WTC11 (cell line): ENCODE measurements at regions not wholly inside any gene's neighbourhood (a gene's known extent, or its start where the extent isn't known, plus 50 kb on each side); places are given as distances from the start of the nearest gene placed in this dataset.
A peak's percentile ranks its signal among the peaks of the same experiment; 100 is the strongest.

Source experiments
- ATAC-seq: fragments of 200-7000 bp; cut with Tn5 transposase; 2 replicates; pipeline ENCODE4 v1.10.0; 2021; ENCODE audit warnings: mild to moderate bottlenecking, moderate library complexity
- CTCF ChIA-PET: fragments of 300-600 bp; sonication (Branson Sonifier 250); formaldehyde crosslinking; loops from one replicate; lab custom pipeline; 2021; ENCODE audit warnings: antibody characterized with exemption; lab: Charles Lee
- POLR2A ChIA-PET: fragments of 350-600 bp; sonication (Branson Sonifier 250); formaldehyde crosslinking; loops from one replicate; lab custom pipeline; 2021; ENCODE audit warnings: antibody characterized with exemption; lab: Charles Lee
- DNase-seq: peaks from one replicate; pipeline ENCODE4 v3.0.0; 2021; ENCODE audit warnings: low spot score
- H3K27ac Mint-ChIP-seq: 2 replicates; pipeline ENCODE4 v1.8.0; 2021; ENCODE audit warnings: mixed read lengths
- H3K27me3 Mint-ChIP-seq: 2 replicates; pipeline ENCODE4 v1.8.0; 2021; ENCODE audit warnings: low read depth, mild to moderate bottlenecking, moderate library complexity, mixed read lengths
- H3K36me3 Mint-ChIP-seq: 2 replicates; pipeline ENCODE4 v1.8.0; 2021; ENCODE audit warnings: mixed read lengths
- H3K4me1 Mint-ChIP-seq: 2 replicates; pipeline ENCODE4 v1.8.0; 2022; ENCODE audit warnings: mixed read lengths
- H3K4me3 Mint-ChIP-seq: 2 replicates; pipeline ENCODE4 v1.8.0; 2021; ENCODE audit warnings: mild to moderate bottlenecking, moderate library complexity, mixed read lengths
- H3K9me3 Mint-ChIP-seq: 2 replicates; pipeline ENCODE4 v1.8.0; 2021; ENCODE audit warnings: mixed read lengths
- CREB1 ChIP-seq: sonication (generic); formaldehyde crosslinking; IDR thresholded peaks from 2 replicates; pipeline ENCODE4 v1.8.0; 2023; ENCODE audit warnings: mild to moderate bottlenecking, missing genetic modification reagents
- CREM ChIP-seq: sonication (generic); formaldehyde crosslinking; IDR thresholded peaks from 2 replicates; pipeline ENCODE4 v1.8.1; 2022; ENCODE audit warnings: mild to moderate bottlenecking, missing genetic modification reagents, moderate library complexity
- EMX1 ChIP-seq: fragments of 250-450 bp; sonication (Bioruptor Pico); IDR thresholded peaks from 2 replicates; pipeline ENCODE4 v1.8.0; 2021; ENCODE audit warnings: mild to moderate bottlenecking
- FOXJ3 ChIP-seq: sonication (generic); formaldehyde crosslinking; IDR thresholded peaks from 2 replicates; pipeline ENCODE4 v1.9.0; 2021; ENCODE audit warnings: missing genetic modification reagents, mild to moderate bottlenecking, borderline replicate concordance
- FOXP1 ChIP-seq: sonication (generic); formaldehyde crosslinking; IDR thresholded peaks from 2 replicates; pipeline ENCODE4 v1.8.0; 2022; ENCODE audit warnings: missing genetic modification reagents, mild to moderate bottlenecking, moderate library complexity, borderline replicate concordance
- GABPB1 ChIP-seq: sonication (generic); formaldehyde crosslinking; IDR thresholded peaks from 2 replicates; pipeline ENCODE4 v1.8.1; 2023; ENCODE audit warnings: mild to moderate bottlenecking, missing genetic modification reagents
- SOX15 ChIP-seq: fragments of 250-450 bp; sonication (Bioruptor Pico); IDR thresholded peaks from 2 replicates; pipeline ENCODE4 v1.9.0; 2021; ENCODE audit warnings: mild to moderate bottlenecking
- SP1 ChIP-seq: sonication (generic); formaldehyde crosslinking; conservative IDR thresholded peaks from 2 replicates; pipeline ENCODE4 v1.8.1; 2022; ENCODE audit warnings: missing genetic modification reagents
- TEAD1 ChIP-seq: sonication (generic); formaldehyde crosslinking; IDR thresholded peaks from 2 replicates; pipeline ENCODE4 v1.8.0; 2022; ENCODE audit warnings: mild to moderate bottlenecking, missing genetic modification reagents
- ZNF317 ChIP-seq: sonication (generic); formaldehyde crosslinking; IDR thresholded peaks from 2 replicates; pipeline ENCODE4 v1.8.1; 2023; ENCODE audit warnings: low read depth, mild to moderate bottlenecking, moderate library complexity, missing genetic modification reagents, borderline replicate concordance
- TF ChIP-seq, protein P1 (sequence below): fragments of 200-600 bp; IDR thresholded peaks from 2 replicates; pipeline ENCODE4 v1.8.0; 2022; ENCODE audit warnings: antibody characterized with exemption
- TF ChIP-seq, protein P2 (sequence below): sonication (generic); formaldehyde crosslinking; IDR thresholded peaks from 2 replicates; pipeline ENCODE4 v1.8.1; 2023; ENCODE audit warnings: mild to moderate bottlenecking, moderate library complexity, missing genetic modification reagents
- TF ChIP-seq, protein P3 (sequence below): sonication (generic); formaldehyde crosslinking; IDR thresholded peaks from 2 replicates; pipeline ENCODE4 v1.8.0; 2022; ENCODE audit warnings: missing genetic modification reagents
- TF ChIP-seq, protein P4 (sequence below): fragments of 250-450 bp; sonication (Bioruptor Pico); IDR thresholded peaks from 2 replicates; pipeline ENCODE4 v1.9.0; 2021; ENCODE audit warnings: moderate library complexity, mild to moderate bottlenecking, inconsistent platforms, borderline replicate concordance
- TF ChIP-seq, protein P5 (sequence below): sonication (generic); formaldehyde crosslinking; IDR thresholded peaks from 2 replicates; pipeline ENCODE4 v1.8.1; 2022; ENCODE audit warnings: low read depth, missing genetic modification reagents, borderline replicate concordance
- TF ChIP-seq, protein P6 (sequence below): sonication (generic); formaldehyde crosslinking; IDR thresholded peaks from 2 replicates; pipeline ENCODE4 v1.8.1; 2023; ENCODE audit warnings: mild to moderate bottlenecking, missing genetic modification reagents, moderate library complexity
- TF ChIP-seq, protein P7 (sequence below): fragments of 250-450 bp; sonication (Bioruptor Pico); conservative IDR thresholded peaks from 2 replicates; pipeline ENCODE4 v1.9.0; 2021; ENCODE audit warnings: mild to moderate bottlenecking
- TF ChIP-seq, protein P8 (sequence below): fragments of 250-450 bp; sonication (Bioruptor Pico); IDR thresholded peaks from 2 replicates; pipeline ENCODE4 v1.8.0; 2021; ENCODE audit warnings: mild to moderate bottlenecking

DNA sequence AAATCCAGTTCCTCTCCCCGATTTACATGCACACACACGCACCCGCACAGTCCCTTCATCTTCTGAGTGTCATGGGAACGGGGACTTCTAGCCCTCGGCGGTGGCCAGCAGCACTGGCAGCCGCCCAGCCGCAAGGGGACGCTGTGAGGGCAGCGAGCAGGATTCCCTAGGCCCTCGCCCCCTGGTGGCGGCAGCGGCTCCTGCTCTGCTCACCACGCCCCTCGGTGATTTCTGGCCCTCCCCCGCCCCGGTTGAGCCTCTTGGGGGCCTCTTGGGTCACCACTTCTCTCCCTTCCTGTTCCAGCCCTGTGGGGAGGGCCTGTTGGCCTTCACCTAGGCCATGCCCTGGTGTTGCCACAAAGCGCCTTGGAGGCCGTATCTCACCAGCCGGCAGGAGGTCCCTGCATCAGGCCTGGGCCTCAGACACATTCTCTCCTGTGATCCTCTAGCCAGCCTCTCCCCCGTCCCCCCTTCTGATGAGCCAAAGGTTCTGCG, 75.2 kb upstream of the KSR1 start:
- H3K4me1 Mint-ChIP-seq = no peaks in the 10 kb centered on the region
- DNase-seq (peak; percentile 92), ATAC-seq (peak; percentile 92)
- no peak overlapping the region for H3K27ac Mint-ChIP-seq
- H3K9me3 Mint-ChIP-seq = peaks cover 10% of the 10 kb centered on the region; the same call in 1 of the 2 replicates
- H3K4me3 Mint-ChIP-seq = no peak overlapping the region
- H3K36me3 Mint-ChIP-seq = no peaks in the 10 kb centered on the region
- TF ChIP-seq CREB1 (CRISPR knock-in tag) (no peak), SP1 (CRISPR knock-in tag) (peak; percentile 83), FOXP1 (CRISPR knock-in tag) (0 out of 2 replicates have a peak, but pooled peaks have one; percentile 54), FOXJ3 (CRISPR knock-in tag) (no peak), GABPB1 (CRISPR knock-in tag) (peak; percentile 35; the same call in 1 of the 2 replicates), EMX1 (CRISPR knock-in tag) (peak; percentile 43; the same call in 1 of the 2 replicates)
- TF ChIP-seq, protein P1, sequence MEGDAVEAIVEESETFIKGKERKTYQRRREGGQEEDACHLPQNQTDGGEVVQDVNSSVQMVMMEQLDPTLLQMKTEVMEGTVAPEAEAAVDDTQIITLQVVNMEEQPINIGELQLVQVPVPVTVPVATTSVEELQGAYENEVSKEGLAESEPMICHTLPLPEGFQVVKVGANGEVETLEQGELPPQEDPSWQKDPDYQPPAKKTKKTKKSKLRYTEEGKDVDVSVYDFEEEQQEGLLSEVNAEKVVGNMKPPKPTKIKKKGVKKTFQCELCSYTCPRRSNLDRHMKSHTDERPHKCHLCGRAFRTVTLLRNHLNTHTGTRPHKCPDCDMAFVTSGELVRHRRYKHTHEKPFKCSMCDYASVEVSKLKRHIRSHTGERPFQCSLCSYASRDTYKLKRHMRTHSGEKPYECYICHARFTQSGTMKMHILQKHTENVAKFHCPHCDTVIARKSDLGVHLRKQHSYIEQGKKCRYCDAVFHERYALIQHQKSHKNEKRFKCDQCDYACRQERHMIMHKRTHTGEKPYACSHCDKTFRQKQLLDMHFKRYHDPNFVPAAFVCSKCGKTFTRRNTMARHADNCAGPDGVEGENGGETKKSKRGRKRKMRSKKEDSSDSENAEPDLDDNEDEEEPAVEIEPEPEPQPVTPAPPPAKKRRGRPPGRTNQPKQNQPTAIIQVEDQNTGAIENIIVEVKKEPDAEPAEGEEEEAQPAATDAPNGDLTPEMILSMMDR = peak; percentile 100
- TF ChIP-seq, protein P2, sequence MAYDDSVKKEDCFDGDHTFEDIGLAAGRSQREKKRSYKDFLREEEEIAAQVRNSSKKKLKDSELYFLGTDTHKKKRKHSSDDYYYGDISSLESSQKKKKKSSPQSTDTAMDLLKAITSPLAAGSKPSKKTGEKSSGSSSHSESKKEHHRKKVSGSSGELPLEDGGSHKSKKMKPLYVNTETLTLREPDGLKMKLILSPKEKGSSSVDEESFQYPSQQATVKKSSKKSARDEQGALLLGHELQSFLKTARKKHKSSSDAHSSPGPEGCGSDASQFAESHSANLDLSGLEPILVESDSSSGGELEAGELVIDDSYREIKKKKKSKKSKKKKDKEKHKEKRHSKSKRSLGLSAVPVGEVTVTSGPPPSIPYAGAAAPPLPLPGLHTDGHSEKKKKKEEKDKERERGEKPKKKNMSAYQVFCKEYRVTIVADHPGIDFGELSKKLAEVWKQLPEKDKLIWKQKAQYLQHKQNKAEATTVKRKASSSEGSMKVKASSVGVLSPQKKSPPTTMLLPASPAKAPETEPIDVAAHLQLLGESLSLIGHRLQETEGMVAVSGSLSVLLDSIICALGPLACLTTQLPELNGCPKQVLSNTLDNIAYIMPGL (CRISPR knock-in tag) = peak; percentile 82; the same call in 1 of the 2 replicates
- TF ChIP-seq, protein P3, sequence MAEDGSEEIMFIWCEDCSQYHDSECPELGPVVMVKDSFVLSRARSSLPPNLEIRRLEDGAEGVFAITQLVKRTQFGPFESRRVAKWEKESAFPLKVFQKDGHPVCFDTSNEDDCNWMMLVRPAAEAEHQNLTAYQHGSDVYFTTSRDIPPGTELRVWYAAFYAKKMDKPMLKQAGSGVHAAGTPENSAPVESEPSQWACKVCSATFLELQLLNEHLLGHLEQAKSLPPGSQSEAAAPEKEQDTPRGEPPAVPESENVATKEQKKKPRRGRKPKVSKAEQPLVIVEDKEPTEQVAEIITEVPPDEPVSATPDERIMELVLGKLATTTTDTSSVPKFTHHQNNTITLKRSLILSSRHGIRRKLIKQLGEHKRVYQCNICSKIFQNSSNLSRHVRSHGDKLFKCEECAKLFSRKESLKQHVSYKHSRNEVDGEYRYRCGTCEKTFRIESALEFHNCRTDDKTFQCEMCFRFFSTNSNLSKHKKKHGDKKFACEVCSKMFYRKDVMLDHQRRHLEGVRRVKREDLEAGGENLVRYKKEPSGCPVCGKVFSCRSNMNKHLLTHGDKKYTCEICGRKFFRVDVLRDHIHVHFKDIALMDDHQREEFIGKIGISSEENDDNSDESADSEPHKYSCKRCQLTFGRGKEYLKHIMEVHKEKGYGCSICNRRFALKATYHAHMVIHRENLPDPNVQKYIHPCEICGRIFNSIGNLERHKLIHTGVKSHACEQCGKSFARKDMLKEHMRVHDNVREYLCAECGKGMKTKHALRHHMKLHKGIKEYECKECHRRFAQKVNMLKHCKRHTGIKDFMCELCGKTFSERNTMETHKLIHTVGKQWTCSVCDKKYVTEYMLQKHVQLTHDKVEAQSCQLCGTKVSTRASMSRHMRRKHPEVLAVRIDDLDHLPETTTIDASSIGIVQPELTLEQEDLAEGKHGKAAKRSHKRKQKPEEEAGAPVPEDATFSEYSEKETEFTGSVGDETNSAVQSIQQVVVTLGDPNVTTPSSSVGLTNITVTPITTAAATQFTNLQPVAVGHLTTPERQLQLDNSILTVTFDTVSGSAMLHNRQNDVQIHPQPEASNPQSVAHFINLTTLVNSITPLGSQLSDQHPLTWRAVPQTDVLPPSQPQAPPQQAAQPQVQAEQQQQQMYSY (CRISPR knock-in tag) = no peak
- no peaks in the 10 kb centered on the region for H3K27me3 Mint-ChIP-seq
- ChIA-PET CTCF (interaction anchor here (0.7 to 3.5 kb wide), 30 partner anchors 10 to 424 kb away, joined by 3 to 23 read pairs (median 4); partner anchors contain the start of gene KSR1), POLR2A (no interaction called here)

DNA sequence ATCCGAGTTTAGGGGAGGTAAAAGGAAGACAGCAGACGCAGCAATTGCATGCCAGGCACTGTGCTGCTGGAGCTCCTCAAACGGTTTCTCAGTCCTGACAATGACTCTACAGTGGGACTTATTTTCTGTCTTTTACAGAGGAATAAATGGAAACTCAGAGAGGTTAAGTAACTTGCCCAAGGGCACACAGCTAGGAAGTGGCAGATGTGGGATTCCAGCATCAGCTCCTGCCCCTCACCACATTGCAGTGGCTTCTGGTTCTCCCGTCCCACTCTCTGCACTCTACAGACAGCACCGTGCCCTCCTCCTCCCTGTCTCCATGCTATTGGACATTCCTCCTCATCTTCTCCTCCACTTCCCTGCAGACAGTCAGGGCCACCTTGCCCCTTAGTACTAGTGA, 74.2 kb upstream of the KSR1 start:
- no peaks in the 10 kb centered on the region for H3K36me3 Mint-ChIP-seq
- no peak overlapping the region for H3K27ac Mint-ChIP-seq
- no peaks in the 10 kb centered on the region for H3K27me3 Mint-ChIP-seq
- DNase-seq = no peak
- peaks cover 8% of the 10 kb centered on the region; the same call in 1 of the 2 replicates for H3K9me3 Mint-ChIP-seq
- CTCF ChIA-PET = interaction anchor here (0.6 to 3.5 kb wide), 16 partner anchors 13 to 1958 kb away, joined by 3 to 23 read pairs (median 4); partner anchors contain the start of gene KSR1
- H3K4me1 Mint-ChIP-seq = no peaks in the 10 kb centered on the region
- TF ChIP-seq CREM (CRISPR knock-in tag) (no peak), SP1 (CRISPR knock-in tag) (no peak), TEAD1 (CRISPR knock-in tag) (no peak), ZNF317 (no peak), SOX15 (CRISPR knock-in tag) (no peak)
- TF ChIP-seq, protein P4, sequence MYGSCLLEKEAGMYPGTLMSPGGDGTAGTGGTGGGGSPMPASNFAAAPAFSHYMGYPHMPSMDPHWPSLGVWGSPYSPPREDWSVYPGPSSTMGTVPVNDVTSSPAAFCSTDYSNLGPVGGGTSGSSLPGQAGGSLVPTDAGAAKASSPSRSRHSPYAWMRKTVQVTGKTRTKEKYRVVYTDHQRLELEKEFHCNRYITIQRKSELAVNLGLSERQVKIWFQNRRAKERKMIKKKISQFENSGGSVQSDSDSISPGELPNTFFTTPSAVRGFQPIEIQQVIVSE (CRISPR knock-in tag) = no peak
- TF ChIP-seq, protein P5, sequence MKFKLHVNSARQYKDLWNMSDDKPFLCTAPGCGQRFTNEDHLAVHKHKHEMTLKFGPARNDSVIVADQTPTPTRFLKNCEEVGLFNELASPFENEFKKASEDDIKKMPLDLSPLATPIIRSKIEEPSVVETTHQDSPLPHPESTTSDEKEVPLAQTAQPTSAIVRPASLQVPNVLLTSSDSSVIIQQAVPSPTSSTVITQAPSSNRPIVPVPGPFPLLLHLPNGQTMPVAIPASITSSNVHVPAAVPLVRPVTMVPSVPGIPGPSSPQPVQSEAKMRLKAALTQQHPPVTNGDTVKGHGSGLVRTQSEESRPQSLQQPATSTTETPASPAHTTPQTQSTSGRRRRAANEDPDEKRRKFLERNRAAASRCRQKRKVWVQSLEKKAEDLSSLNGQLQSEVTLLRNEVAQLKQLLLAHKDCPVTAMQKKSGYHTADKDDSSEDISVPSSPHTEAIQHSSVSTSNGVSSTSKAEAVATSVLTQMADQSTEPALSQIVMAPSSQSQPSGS (CRISPR knock-in tag) = no peak
- TF ChIP-seq, protein P6, sequence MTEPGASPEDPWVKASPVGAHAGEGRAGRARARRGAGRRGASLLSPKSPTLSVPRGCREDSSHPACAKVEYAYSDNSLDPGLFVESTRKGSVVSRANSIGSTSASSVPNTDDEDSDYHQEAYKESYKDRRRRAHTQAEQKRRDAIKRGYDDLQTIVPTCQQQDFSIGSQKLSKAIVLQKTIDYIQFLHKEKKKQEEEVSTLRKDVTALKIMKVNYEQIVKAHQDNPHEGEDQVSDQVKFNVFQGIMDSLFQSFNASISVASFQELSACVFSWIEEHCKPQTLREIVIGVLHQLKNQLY = no peak
- TF ChIP-seq, protein P7, sequence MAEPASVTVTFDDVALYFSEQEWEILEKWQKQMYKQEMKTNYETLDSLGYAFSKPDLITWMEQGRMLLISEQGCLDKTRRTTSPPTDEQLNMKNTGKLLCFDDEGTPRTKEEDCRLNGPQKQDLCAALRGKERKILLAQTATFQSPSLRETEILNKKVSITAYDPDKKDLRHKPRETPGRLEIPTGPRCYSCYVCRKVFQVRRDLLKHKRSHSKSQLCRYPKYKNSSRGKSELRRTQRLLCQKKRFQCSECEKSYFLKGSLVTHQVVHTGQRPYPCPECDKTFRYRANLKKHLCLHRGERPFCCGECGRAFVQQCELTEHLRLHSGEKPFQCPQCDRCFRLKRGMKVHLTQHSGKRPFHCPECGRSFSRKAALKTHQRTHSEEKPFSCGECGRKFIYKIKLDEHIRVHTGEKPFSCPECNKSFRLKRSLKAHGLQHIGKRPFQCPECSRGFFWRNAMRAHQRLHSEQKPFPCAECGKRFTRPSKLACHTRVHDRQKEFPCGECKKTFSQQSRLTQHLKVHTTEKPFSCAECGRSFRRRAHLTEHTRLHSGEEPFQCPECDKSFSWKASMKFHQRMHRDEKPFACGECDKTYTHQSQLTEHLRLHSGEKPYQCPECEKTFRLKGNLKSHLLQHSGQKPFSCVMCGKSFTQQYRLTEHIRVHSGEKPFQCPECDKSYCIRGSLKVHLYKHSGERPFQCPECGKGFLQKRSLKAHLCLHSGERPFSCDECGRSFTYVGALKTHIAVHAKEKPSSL (CRISPR knock-in tag) = no peak
- TF ChIP-seq, protein P8, sequence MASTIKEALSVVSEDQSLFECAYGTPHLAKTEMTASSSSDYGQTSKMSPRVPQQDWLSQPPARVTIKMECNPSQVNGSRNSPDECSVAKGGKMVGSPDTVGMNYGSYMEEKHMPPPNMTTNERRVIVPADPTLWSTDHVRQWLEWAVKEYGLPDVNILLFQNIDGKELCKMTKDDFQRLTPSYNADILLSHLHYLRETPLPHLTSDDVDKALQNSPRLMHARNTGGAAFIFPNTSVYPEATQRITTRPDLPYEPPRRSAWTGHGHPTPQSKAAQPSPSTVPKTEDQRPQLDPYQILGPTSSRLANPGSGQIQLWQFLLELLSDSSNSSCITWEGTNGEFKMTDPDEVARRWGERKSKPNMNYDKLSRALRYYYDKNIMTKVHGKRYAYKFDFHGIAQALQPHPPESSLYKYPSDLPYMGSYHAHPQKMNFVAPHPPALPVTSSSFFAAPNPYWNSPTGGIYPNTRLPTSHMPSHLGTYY (CRISPR knock-in tag) = no peak
- TF ChIP-seq, all 79 proteins: peak for 0
- no peak overlapping the region for H3K4me3 Mint-ChIP-seq
- no peak for ATAC-seq
- POLR2A ChIA-PET = no interaction called here
